ENCODE measurements at regions not wholly inside any gene's neighbourhood (a gene's known extent, or its start where the extent isn't known, plus 50 kb on each side); places are given as distances from the start of the nearest gene placed in this dataset.

GRCh38 chr1:38418195-38419030, 371.8 kb upstream of the POU3F1 start:
- no peak for TF ChIP-seq CTCF (IDR thresholded peaks at IDR 0.05)
- TF ChIP-seq, protein P1, sequence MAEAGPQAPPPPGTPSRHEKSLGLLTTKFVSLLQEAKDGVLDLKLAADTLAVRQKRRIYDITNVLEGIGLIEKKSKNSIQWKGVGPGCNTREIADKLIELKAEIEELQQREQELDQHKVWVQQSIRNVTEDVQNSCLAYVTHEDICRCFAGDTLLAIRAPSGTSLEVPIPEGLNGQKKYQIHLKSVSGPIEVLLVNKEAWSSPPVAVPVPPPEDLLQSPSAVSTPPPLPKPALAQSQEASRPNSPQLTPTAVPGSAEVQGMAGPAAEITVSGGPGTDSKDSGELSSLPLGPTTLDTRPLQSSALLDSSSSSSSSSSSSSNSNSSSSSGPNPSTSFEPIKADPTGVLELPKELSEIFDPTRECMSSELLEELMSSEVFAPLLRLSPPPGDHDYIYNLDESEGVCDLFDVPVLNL (CRISPR knock-in tag; IDR thresholded peaks at IDR 0.05; ENCODE audit: borderline replicate concordance, low read depth) = no peak
- no peak for TF ChIP-seq TCF7 (CRISPR knock-in tag; IDR thresholded peaks at IDR 0.05; ENCODE audit: low read depth)
- TF ChIP-seq ZNF317 (CRISPR knock-in tag; IDR thresholded peaks at IDR 0.05; ENCODE audit: borderline replicate concordance, low read depth) = no peak
- TF ChIP-seq, protein P2, sequence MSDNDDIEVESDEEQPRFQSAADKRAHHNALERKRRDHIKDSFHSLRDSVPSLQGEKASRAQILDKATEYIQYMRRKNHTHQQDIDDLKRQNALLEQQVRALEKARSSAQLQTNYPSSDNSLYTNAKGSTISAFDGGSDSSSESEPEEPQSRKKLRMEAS (CRISPR knock-in tag; IDR thresholded peaks at IDR 0.05) = no peak
- TF ChIP-seq ZBTB21 (CRISPR knock-in tag; IDR thresholded peaks at IDR 0.05; ENCODE audit: borderline replicate concordance) = no peak
- no peak for TF ChIP-seq JUN (CRISPR knock-in tag; IDR thresholded peaks at IDR 0.05)
- TF ChIP-seq, protein P3, sequence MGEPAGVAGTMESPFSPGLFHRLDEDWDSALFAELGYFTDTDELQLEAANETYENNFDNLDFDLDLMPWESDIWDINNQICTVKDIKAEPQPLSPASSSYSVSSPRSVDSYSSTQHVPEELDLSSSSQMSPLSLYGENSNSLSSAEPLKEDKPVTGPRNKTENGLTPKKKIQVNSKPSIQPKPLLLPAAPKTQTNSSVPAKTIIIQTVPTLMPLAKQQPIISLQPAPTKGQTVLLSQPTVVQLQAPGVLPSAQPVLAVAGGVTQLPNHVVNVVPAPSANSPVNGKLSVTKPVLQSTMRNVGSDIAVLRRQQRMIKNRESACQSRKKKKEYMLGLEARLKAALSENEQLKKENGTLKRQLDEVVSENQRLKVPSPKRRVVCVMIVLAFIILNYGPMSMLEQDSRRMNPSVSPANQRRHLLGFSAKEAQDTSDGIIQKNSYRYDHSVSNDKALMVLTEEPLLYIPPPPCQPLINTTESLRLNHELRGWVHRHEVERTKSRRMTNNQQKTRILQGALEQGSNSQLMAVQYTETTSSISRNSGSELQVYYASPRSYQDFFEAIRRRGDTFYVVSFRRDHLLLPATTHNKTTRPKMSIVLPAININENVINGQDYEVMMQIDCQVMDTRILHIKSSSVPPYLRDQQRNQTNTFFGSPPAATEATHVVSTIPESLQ (CRISPR knock-in tag; IDR thresholded peaks at IDR 0.05) = no peak
- TF ChIP-seq, protein P4, sequence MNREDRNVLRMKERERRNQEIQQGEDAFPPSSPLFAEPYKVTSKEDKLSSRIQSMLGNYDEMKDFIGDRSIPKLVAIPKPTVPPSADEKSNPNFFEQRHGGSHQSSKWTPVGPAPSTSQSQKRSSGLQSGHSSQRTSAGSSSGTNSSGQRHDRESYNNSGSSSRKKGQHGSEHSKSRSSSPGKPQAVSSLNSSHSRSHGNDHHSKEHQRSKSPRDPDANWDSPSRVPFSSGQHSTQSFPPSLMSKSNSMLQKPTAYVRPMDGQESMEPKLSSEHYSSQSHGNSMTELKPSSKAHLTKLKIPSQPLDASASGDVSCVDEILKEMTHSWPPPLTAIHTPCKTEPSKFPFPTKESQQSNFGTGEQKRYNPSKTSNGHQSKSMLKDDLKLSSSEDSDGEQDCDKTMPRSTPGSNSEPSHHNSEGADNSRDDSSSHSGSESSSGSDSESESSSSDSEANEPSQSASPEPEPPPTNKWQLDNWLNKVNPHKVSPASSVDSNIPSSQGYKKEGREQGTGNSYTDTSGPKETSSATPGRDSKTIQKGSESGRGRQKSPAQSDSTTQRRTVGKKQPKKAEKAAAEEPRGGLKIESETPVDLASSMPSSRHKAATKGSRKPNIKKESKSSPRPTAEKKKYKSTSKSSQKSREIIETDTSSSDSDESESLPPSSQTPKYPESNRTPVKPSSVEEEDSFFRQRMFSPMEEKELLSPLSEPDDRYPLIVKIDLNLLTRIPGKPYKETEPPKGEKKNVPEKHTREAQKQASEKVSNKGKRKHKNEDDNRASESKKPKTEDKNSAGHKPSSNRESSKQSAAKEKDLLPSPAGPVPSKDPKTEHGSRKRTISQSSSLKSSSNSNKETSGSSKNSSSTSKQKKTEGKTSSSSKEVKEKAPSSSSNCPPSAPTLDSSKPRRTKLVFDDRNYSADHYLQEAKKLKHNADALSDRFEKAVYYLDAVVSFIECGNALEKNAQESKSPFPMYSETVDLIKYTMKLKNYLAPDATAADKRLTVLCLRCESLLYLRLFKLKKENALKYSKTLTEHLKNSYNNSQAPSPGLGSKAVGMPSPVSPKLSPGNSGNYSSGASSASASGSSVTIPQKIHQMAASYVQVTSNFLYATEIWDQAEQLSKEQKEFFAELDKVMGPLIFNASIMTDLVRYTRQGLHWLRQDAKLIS (CRISPR knock-in tag; IDR thresholded peaks at IDR 0.05; ENCODE audit: borderline replicate concordance) = no peak
- TF ChIP-seq ZNF121 (CRISPR knock-in tag; IDR thresholded peaks at IDR 0.05) = no peak
- TF ChIP-seq ZNF263 (CRISPR knock-in tag; IDR thresholded peaks at IDR 0.05; ENCODE audit: low read depth) = no peak
- TF ChIP-seq TEAD4 (CRISPR knock-in tag; IDR thresholded peaks at IDR 0.05) = no peak
- TF ChIP-seq, protein P5, sequence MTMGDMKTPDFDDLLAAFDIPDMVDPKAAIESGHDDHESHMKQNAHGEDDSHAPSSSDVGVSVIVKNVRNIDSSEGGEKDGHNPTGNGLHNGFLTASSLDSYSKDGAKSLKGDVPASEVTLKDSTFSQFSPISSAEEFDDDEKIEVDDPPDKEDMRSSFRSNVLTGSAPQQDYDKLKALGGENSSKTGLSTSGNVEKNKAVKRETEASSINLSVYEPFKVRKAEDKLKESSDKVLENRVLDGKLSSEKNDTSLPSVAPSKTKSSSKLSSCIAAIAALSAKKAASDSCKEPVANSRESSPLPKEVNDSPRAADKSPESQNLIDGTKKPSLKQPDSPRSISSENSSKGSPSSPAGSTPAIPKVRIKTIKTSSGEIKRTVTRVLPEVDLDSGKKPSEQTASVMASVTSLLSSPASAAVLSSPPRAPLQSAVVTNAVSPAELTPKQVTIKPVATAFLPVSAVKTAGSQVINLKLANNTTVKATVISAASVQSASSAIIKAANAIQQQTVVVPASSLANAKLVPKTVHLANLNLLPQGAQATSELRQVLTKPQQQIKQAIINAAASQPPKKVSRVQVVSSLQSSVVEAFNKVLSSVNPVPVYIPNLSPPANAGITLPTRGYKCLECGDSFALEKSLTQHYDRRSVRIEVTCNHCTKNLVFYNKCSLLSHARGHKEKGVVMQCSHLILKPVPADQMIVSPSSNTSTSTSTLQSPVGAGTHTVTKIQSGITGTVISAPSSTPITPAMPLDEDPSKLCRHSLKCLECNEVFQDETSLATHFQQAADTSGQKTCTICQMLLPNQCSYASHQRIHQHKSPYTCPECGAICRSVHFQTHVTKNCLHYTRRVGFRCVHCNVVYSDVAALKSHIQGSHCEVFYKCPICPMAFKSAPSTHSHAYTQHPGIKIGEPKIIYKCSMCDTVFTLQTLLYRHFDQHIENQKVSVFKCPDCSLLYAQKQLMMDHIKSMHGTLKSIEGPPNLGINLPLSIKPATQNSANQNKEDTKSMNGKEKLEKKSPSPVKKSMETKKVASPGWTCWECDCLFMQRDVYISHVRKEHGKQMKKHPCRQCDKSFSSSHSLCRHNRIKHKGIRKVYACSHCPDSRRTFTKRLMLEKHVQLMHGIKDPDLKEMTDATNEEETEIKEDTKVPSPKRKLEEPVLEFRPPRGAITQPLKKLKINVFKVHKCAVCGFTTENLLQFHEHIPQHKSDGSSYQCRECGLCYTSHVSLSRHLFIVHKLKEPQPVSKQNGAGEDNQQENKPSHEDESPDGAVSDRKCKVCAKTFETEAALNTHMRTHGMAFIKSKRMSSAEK (CRISPR knock-in tag; IDR thresholded peaks at IDR 0.05; ENCODE audit: borderline replicate concordance) = no peak
- TF ChIP-seq IRF2 (CRISPR knock-in tag; IDR thresholded peaks at IDR 0.05; ENCODE audit: borderline replicate concordance, low read depth) = no peak

All from WTC11 (cell line).